Fibroblast of the aortic adventitia (primary cell): ENCODE measurements at regions not wholly inside any gene's neighbourhood (a gene's known extent, or its start where the extent isn't known, plus 50 kb on each side); places are given as distances from the start of the nearest gene placed in this dataset.
"Not testable (repeated sequence)": the region's sequence is repeated elsewhere in the genome, so short reads cannot be mapped to it uniquely, and the experiment has no call there.

Source experiments
- DNase-seq: peaks from one replicate; pipeline ENCODE4 v3.0.0-alpha.2; 2010; ENCODE audit warnings: low read depth
- H3K4me3 ChIP-seq: 2 replicates; pipeline ENCODE4 v1.5.1; 2011; ENCODE audit warnings: low read depth, mild to moderate bottlenecking, control low read depth, low read length, moderate library complexity
- CTCF ChIP-seq: IDR thresholded peaks from 2 replicates; pipeline ENCODE4 v1.5.1; 2011; ENCODE audit warnings: mild to moderate bottlenecking, low read length, control low read depth, inconsistent platforms; ENCODE audit not compliant: insufficient read depth

GRCh38 chr1:185393815-185394214 is 76.8 kb upstream of the IVNS1ABP start:
- H3K4me3 ChIP-seq, result no peak overlapping the region
- no peak for TF ChIP-seq CTCF
- DNase-seq, result no peak

- DNase-seq, result no peak
- no peak for TF ChIP-seq CTCF
- H3K4me3 ChIP-seq, result no peak overlapping the region
Measured at GRCh38 chr1:185393205-185393604, 76.2 kb upstream of the IVNS1ABP start.

GRCh38 chr1:185388815-185389214 is 71.8 kb upstream of the IVNS1ABP start:
- H3K4me3 ChIP-seq, result no peak overlapping the region
- DNase-seq, result no peak
- no peak for TF ChIP-seq CTCF

- no peak overlapping the region for H3K4me3 ChIP-seq
- no peak for TF ChIP-seq CTCF
- DNase-seq, result no peak
Measured at GRCh38 chr1:185388346-185388745, 71.3 kb upstream of the IVNS1ABP start.

- DNase-seq, result no peak
- no peak for TF ChIP-seq CTCF
- H3K4me3 ChIP-seq, result no peak overlapping the region
Measured at GRCh38 chr1:185385991-185386390, 68.9 kb upstream of the IVNS1ABP start.

GRCh38 chr1:185383805-185384204 is 66.8 kb upstream of the IVNS1ABP start:
- not testable (repeated sequence) for DNase-seq, H3K4me3 ChIP-seq

GRCh38 chr1:185377831-185378230 is 60.8 kb upstream of the IVNS1ABP start:
- no peak overlapping the region for H3K4me3 ChIP-seq
- TF ChIP-seq CTCF, result no peak
- DNase-seq, result no peak
